Left lung (tissue), 4 donors: ENCODE measurements at regions not wholly inside any gene's neighbourhood (a gene's known extent, or its start where the extent isn't known, plus 50 kb on each side); places are given as distances from the start of the nearest gene placed in this dataset.

Experiments used
- ATAC-seq: fragments of 200-7000 bp; cut with Tn5 transposase; one replicate; pipeline ENCODE4 v1.9.1; 2020; ENCODE audit warnings: moderate library complexity
- DNase-seq, 4 donors: peaks; one replicate each; pipeline ENCODE4 v3.0.0-alpha.2; 2013 to 2020
- H3K27ac ChIP-seq, 2 donors: fragments of 200-600 bp; sonication (generic) in 1 of 2; one replicate each; pipeline versions ENCODE4 v1.5.0 to v1.8.0; 2020 to 2021
- H3K27me3 ChIP-seq, 2 donors: fragments of 200-600 bp; sonication (generic) in 1 of 2; one replicate each; pipeline versions ENCODE4 v1.5.0 to v1.8.0; 2020 to 2021
- H3K36me3 ChIP-seq, 2 donors: fragments of 200-600 bp; sonication (generic) in 1 of 2; one replicate each; pipeline versions ENCODE4 v1.5.0 to v1.8.0; 2020 to 2021
- H3K4me1 ChIP-seq, 2 donors: fragments of 200-600 bp; one replicate each; pipeline ENCODE4 v1.8.0; 2021
- H3K4me3 ChIP-seq, 2 donors: fragments of 200-600 bp; sonication (generic) in 1 of 2; one replicate each; pipeline versions ENCODE4 v1.5.0 to v1.8.0; 2020 to 2021; ENCODE audit warnings: mild to moderate bottlenecking in 1 of 2
- H3K9me3 ChIP-seq, 2 donors: fragments of 200-600 bp; sonication (generic) in 1 of 2; one replicate each; pipeline versions ENCODE4 v1.5.0 to v1.8.0; 2020 to 2021
- CTCF ChIP-seq, 2 donors: fragments of 200-600 bp; sonication (generic) in 1 of 2; IDR thresholded peaks; one replicate each; pipeline versions ENCODE4 v1.5.0 to v1.8.0; 2021; ENCODE audit warnings: antibody characterized with exemption in 2 of 2
- intact Hi-C, 2 donors: fragments of 100-400 bp; cut with DNase I; formaldehyde crosslinking; loops; one replicate each; pipeline versions ENCODE4 v1.11.2 to v1.14.2; 2022
- donor health status: DM: no; HTN: yes; CAD: no.
- donor health status: DM: no; HTN: no; CAD: no.

GRCh38 chr2:15738225-15738546 is 146.5 kb downstream of the DDX1 start:
- Histone ChIP-seq H3K4me3 (no peak overlapping the region), H3K36me3 (no peaks in the 10 kb centered on the region), H3K4me1 (peaks cover 4 to 12% of the 10 kb centered on the region in 2 donors), H3K27me3 (no peaks in the 10 kb centered on the region), H3K9me3 (no peaks in the 10 kb centered on the region), H3K27ac (no peak overlapping the region)
- DNase-seq (no peak), ATAC-seq (no peak)
- no peak for TF ChIP-seq CTCF (IDR thresholded peaks at IDR 0.05)
- intact Hi-C loops: no loop called here

- intact Hi-C loops: no loop called here
- Histone ChIP-seq H3K27ac (no peak overlapping the region), H3K27me3 (no peaks in the 10 kb centered on the region), H3K36me3 (no peaks in the 10 kb centered on the region), H3K9me3 (no peaks in the 10 kb centered on the region), H3K4me1 (peaks cover 0 to 10% of the 10 kb centered on the region in 2 donors), H3K4me3 (no peak overlapping the region)
- TF ChIP-seq CTCF (IDR thresholded peaks at IDR 0.05): no peak
- DNase-seq (no peak), ATAC-seq (no peak)
These were observed 147.3 kb downstream of the DDX1 start for GRCh38 chr2:15738943-15739342.

GRCh38 chr2:15744820-15745219 is 153.2 kb downstream of the DDX1 start:
- no peak overlapping the region for H3K27ac ChIP-seq
- no peaks in the 10 kb centered on the region for H3K36me3 ChIP-seq
- no peaks in the 10 kb centered on the region for H3K4me1 ChIP-seq
- no peak overlapping the region for H3K4me3 ChIP-seq
- intact Hi-C loops: no loop called here
- no peaks in the 10 kb centered on the region for H3K27me3 ChIP-seq
- DNase-seq: no peak
- H3K9me3 ChIP-seq: no peaks in the 10 kb centered on the region
- no peak for ATAC-seq
- no peak for TF ChIP-seq CTCF (IDR thresholded peaks at IDR 0.05)

GRCh38 chr2:15745350-15745749 is 153.7 kb downstream of the DDX1 start:
- Histone ChIP-seq H3K27me3 (no peaks in the 10 kb centered on the region), H3K9me3 (no peaks in the 10 kb centered on the region), H3K27ac (no peak overlapping the region), H3K4me3 (no peak overlapping the region), H3K4me1 (no peaks in the 10 kb centered on the region), H3K36me3 (no peaks in the 10 kb centered on the region)
- DNase-seq: no peak
- ATAC-seq: no peak
- TF ChIP-seq CTCF (IDR thresholded peaks at IDR 0.05): no peak
- intact Hi-C loops: no loop called here

GRCh38 chr2:15745907-15746702 is 154.4 kb downstream of the DDX1 start:
- H3K9me3 ChIP-seq: no peaks in the 10 kb centered on the region
- H3K27me3 ChIP-seq: no peaks in the 10 kb centered on the region
- no peak overlapping the region for H3K27ac ChIP-seq
- no peaks in the 10 kb centered on the region for H3K4me1 ChIP-seq
- intact Hi-C loops: no loop called here
- no peak for TF ChIP-seq CTCF (IDR thresholded peaks at IDR 0.05)
- H3K4me3 ChIP-seq: no peak overlapping the region
- no peaks in the 10 kb centered on the region for H3K36me3 ChIP-seq
- DNase-seq (no peak), ATAC-seq (no peak)
